ENCODE measurements at regions not wholly inside any gene's neighbourhood (a gene's known extent, or its start where the extent isn't known, plus 50 kb on each side); places are given as distances from the start of the nearest gene placed in this dataset.
"Not testable (repeated sequence)": the region's sequence is repeated elsewhere in the genome, so short reads cannot be mapped to it uniquely, and the experiment has no call there.

- no peak for FAIRE-seq
- DNase-seq (ENCODE audit: low spot score in 2 of 2): no peak
Observed at GRCh38 chr20:53734006-53734688, 140.5 kb upstream of the ZNF217 start.

GRCh38 chr20:53731595-53731994, 138.0 kb upstream of the ZNF217 start:
- no peak for FAIRE-seq
- no peak for DNase-seq (ENCODE audit: low spot score in 2 of 2)

- FAIRE-seq: no peak
- no peak for DNase-seq (ENCODE audit: low spot score in 2 of 2)
Observed at GRCh38 chr20:53728359-53728758, 134.7 kb upstream of the ZNF217 start.

GRCh38 chr20:53727239-53727638, 133.6 kb upstream of the ZNF217 start:
- not testable (repeated sequence) for FAIRE-seq; DNase-seq (ENCODE audit: low spot score in 2 of 2)

GRCh38 chr20:53725575-53725970, 131.9 kb upstream of the ZNF217 start:
- no peak for FAIRE-seq
- no peak for DNase-seq (ENCODE audit: low spot score in 2 of 2)

GRCh38 chr20:53723621-53724020, 130.0 kb upstream of the ZNF217 start:
- FAIRE-seq: no peak
- no peak for DNase-seq (ENCODE audit: low spot score in 2 of 2)

- DNase-seq (ENCODE audit: low spot score in 2 of 2): no peak
- FAIRE-seq: no peak
Observed at GRCh38 chr20:53723045-53723444, 129.4 kb upstream of the ZNF217 start.

- DNase-seq (ENCODE audit: low spot score in 2 of 2) (no peak), FAIRE-seq (no peak)
Observed at GRCh38 chr20:53722515-53723036, 128.9 kb upstream of the ZNF217 start.

- not testable (repeated sequence) for FAIRE-seq; DNase-seq (ENCODE audit: low spot score in 2 of 2)
Observed at GRCh38 chr20:53721445-53721963, 127.9 kb upstream of the ZNF217 start.

GRCh38 chr20:53719171-53719803, 125.6 kb upstream of the ZNF217 start:
- not testable (repeated sequence) for FAIRE-seq; DNase-seq (ENCODE audit: low spot score in 2 of 2)

GRCh38 chr20:53718142-53719021, 124.7 kb upstream of the ZNF217 start:
- DNase-seq (ENCODE audit: low spot score in 2 of 2): no peak
- no peak for FAIRE-seq

GRCh38 chr20:53716395-53716794, 122.8 kb upstream of the ZNF217 start:
- FAIRE-seq: no peak

GRCh38 chr20:53714524-53714923, 120.9 kb upstream of the ZNF217 start:
- no peak for DNase-seq (ENCODE audit: low spot score in 2 of 2)
- no peak for FAIRE-seq

More at GRCh38 chr20:53716395-53716794, 122.8 kb upstream of the ZNF217 start:
- DNase-seq (ENCODE audit: low spot score in 2 of 2): no peak

GRCh38 chr20:53713328-53714056, 119.9 kb upstream of the ZNF217 start:
- DNase-seq (ENCODE audit: low spot score in 2 of 2) (no peak), FAIRE-seq (no peak)

GRCh38 chr20:53712212-53712977, 118.8 kb upstream of the ZNF217 start:
- DNase-seq (ENCODE audit: low spot score in 2 of 2) (no peak), FAIRE-seq (no peak)

- FAIRE-seq (no peak), DNase-seq (ENCODE audit: low spot score in 2 of 2) (no peak)
Observed at GRCh38 chr20:53711333-53712211, 117.9 kb upstream of the ZNF217 start.

GRCh38 chr20:53708129-53708968, 114.7 kb upstream of the ZNF217 start:
- DNase-seq (ENCODE audit: low spot score in 2 of 2): no peak

More at GRCh38 chr20:53708129-53708968, 114.7 kb upstream of the ZNF217 start:
- no peak for FAIRE-seq

Measured in frontal cortex (tissue), 3 donors.